ENCODE measurements at regions not wholly inside any gene's neighbourhood (a gene's known extent, or its start where the extent isn't known, plus 50 kb on each side); places are given as distances from the start of the nearest gene placed in this dataset.

- Histone ChIP-seq H3K9me3 (ENCODE audit: control insufficient read depth, low read length) (no peaks in the 10 kb centered on the region), H3K4me3 (ENCODE audit: low read length) (no peak overlapping the region), H3K4me1 (ENCODE audit: control insufficient read depth, insufficient read depth, low read length) (no peaks in the 10 kb centered on the region), H3K27me3 (ENCODE audit: control insufficient read depth, insufficient read depth) (no peaks in the 10 kb centered on the region), H3K27ac (ENCODE audit: low read length) (no peak overlapping the region)
- WGBS: 70% methylated on average over 2 of the region's 2 CpGs
- intact Hi-C loops (cut with DNase I): no loop called here
- no peak for DNase-seq
- no peak for ATAC-seq
These were observed 377.7 kb downstream of the SLC16A7 start for GRCh38 chr12:59973515-59973914.

- H3K9me3 ChIP-seq (ENCODE audit: control insufficient read depth, low read length): no peaks in the 10 kb centered on the region
- no peaks in the 10 kb centered on the region for H3K27me3 ChIP-seq (ENCODE audit: control insufficient read depth, insufficient read depth)
- intact Hi-C loops (cut with DNase I): no loop called here
- ATAC-seq (no peak), DNase-seq (no peak)
- no peak overlapping the region for H3K27ac ChIP-seq (ENCODE audit: low read length)
- no peak overlapping the region for H3K4me3 ChIP-seq (ENCODE audit: low read length)
- no peaks in the 10 kb centered on the region for H3K4me1 ChIP-seq (ENCODE audit: control insufficient read depth, insufficient read depth, low read length)
- 49% methylated on average over 4 of the region's 4 CpGs for WGBS
These were observed 381.9 kb downstream of the SLC16A7 start for GRCh38 chr12:59977779-59978178.

GRCh38 chr12:59980476-59980875 is 384.6 kb downstream of the SLC16A7 start:
- H3K9me3 ChIP-seq (ENCODE audit: control insufficient read depth, low read length): no peaks in the 10 kb centered on the region
- no peaks in the 10 kb centered on the region for H3K27me3 ChIP-seq (ENCODE audit: control insufficient read depth, insufficient read depth)
- intact Hi-C loops (cut with DNase I): no loop called here
- H3K27ac ChIP-seq (ENCODE audit: low read length): no peak overlapping the region
- ATAC-seq (no peak), DNase-seq (no peak)
- no peak overlapping the region for H3K4me3 ChIP-seq (ENCODE audit: low read length)
- H3K4me1 ChIP-seq (ENCODE audit: control insufficient read depth, insufficient read depth, low read length): no peaks in the 10 kb centered on the region
- WGBS: 73% methylated on average over 1 of the region's 1 CpG

GRCh38 chr12:59999291-59999690 is 403.5 kb downstream of the SLC16A7 start:
- intact Hi-C loops (cut with DNase I): no loop called here
- ATAC-seq (no peak), DNase-seq (no peak)
- no peaks in the 10 kb centered on the region for H3K9me3 ChIP-seq (ENCODE audit: control insufficient read depth, low read length)
- no peaks in the 10 kb centered on the region for H3K27me3 ChIP-seq (ENCODE audit: control insufficient read depth, insufficient read depth)
- H3K4me3 ChIP-seq (ENCODE audit: low read length): no peak overlapping the region
- no peak overlapping the region for H3K27ac ChIP-seq (ENCODE audit: low read length)
- WGBS: 77% methylated on average over 4 of the region's 4 CpGs
- H3K4me1 ChIP-seq (ENCODE audit: control insufficient read depth, insufficient read depth, low read length): no peaks in the 10 kb centered on the region

GRCh38 chr12:60010486-60010885 is 414.7 kb downstream of the SLC16A7 start:
- Histone ChIP-seq H3K27ac (ENCODE audit: low read length) (no peak overlapping the region), H3K4me1 (ENCODE audit: control insufficient read depth, insufficient read depth, low read length) (no peaks in the 10 kb centered on the region), H3K9me3 (ENCODE audit: control insufficient read depth, low read length) (no peaks in the 10 kb centered on the region), H3K27me3 (ENCODE audit: control insufficient read depth, insufficient read depth) (no peaks in the 10 kb centered on the region), H3K4me3 (ENCODE audit: low read length) (no peak overlapping the region)
- ATAC-seq (no peak), DNase-seq (no peak)
- intact Hi-C loops (cut with DNase I): no loop called here
- WGBS: 78% methylated on average over 1 of the region's 1 CpG

GRCh38 chr12:60012659-60013058 is 416.8 kb downstream of the SLC16A7 start:
- no peak for DNase-seq
- intact Hi-C loops (cut with DNase I): no loop called here
- ATAC-seq: no peak
- 39% methylated on average over 1 of the region's 1 CpG for WGBS
- no peaks in the 10 kb centered on the region for H3K27me3 ChIP-seq (ENCODE audit: control insufficient read depth, insufficient read depth)
- H3K4me3 ChIP-seq (ENCODE audit: low read length): no peak overlapping the region
- H3K4me1 ChIP-seq (ENCODE audit: control insufficient read depth, insufficient read depth, low read length): no peaks in the 10 kb centered on the region
- H3K27ac ChIP-seq (ENCODE audit: low read length): no peak overlapping the region
- no peaks in the 10 kb centered on the region for H3K9me3 ChIP-seq (ENCODE audit: control insufficient read depth, low read length)

- Histone ChIP-seq H3K4me1 (ENCODE audit: control insufficient read depth, insufficient read depth, low read length) (no peaks in the 10 kb centered on the region), H3K4me3 (ENCODE audit: low read length) (no peak overlapping the region), H3K27me3 (ENCODE audit: control insufficient read depth, insufficient read depth) (no peaks in the 10 kb centered on the region), H3K9me3 (ENCODE audit: control insufficient read depth, low read length) (no peaks in the 10 kb centered on the region), H3K27ac (ENCODE audit: low read length) (no peak overlapping the region)
- no peak for ATAC-seq
- intact Hi-C loops (cut with DNase I): no loop called here
- DNase-seq: no peak
These were observed 418.6 kb downstream of the SLC16A7 start for GRCh38 chr12:60014436-60014835.

- H3K9me3 ChIP-seq (ENCODE audit: control insufficient read depth, low read length): no peaks in the 10 kb centered on the region
- 66% methylated on average over 2 of the region's 2 CpGs for WGBS
These were observed 424.2 kb downstream of the SLC16A7 start for GRCh38 chr12:60020068-60020467.

GRCh38 chr12:60021235-60021634 is 425.4 kb downstream of the SLC16A7 start:
- no peak overlapping the region for H3K4me3 ChIP-seq (ENCODE audit: low read length)
- H3K27me3 ChIP-seq (ENCODE audit: control insufficient read depth, insufficient read depth): no peaks in the 10 kb centered on the region
- H3K27ac ChIP-seq (ENCODE audit: low read length): no peak overlapping the region
- H3K9me3 ChIP-seq (ENCODE audit: control insufficient read depth, low read length): no peaks in the 10 kb centered on the region
- intact Hi-C loops (cut with DNase I): no loop called here
- 90% methylated on average over 3 of the region's 3 CpGs for WGBS
- no peaks in the 10 kb centered on the region for H3K4me1 ChIP-seq (ENCODE audit: control insufficient read depth, insufficient read depth, low read length)
- no peak for ATAC-seq
- no peak for DNase-seq

More at GRCh38 chr12:60020068-60020467, 424.2 kb downstream of the SLC16A7 start:
- H3K27me3 ChIP-seq (ENCODE audit: control insufficient read depth, insufficient read depth): no peaks in the 10 kb centered on the region
- H3K27ac ChIP-seq (ENCODE audit: low read length): no peak overlapping the region
- ATAC-seq (no peak), DNase-seq (no peak)
- intact Hi-C loops (cut with DNase I): no loop called here
- no peak overlapping the region for H3K4me3 ChIP-seq (ENCODE audit: low read length)
- H3K4me1 ChIP-seq (ENCODE audit: control insufficient read depth, insufficient read depth, low read length): no peaks in the 10 kb centered on the region

GRCh38 chr12:60027266-60027665 is 431.4 kb downstream of the SLC16A7 start:
- DNase-seq (no peak), ATAC-seq (no peak)
- 81% methylated on average over 3 of the region's 3 CpGs for WGBS
- no peak overlapping the region for H3K4me3 ChIP-seq (ENCODE audit: low read length)
- H3K27ac ChIP-seq (ENCODE audit: low read length): no peak overlapping the region
- no peaks in the 10 kb centered on the region for H3K9me3 ChIP-seq (ENCODE audit: control insufficient read depth, low read length)
- H3K4me1 ChIP-seq (ENCODE audit: control insufficient read depth, insufficient read depth, low read length): no peaks in the 10 kb centered on the region
- intact Hi-C loops (cut with DNase I): no loop called here
- H3K27me3 ChIP-seq (ENCODE audit: control insufficient read depth, insufficient read depth): no peaks in the 10 kb centered on the region

GRCh38 chr12:60034147-60034546 is 438.3 kb downstream of the SLC16A7 start:
- intact Hi-C loops (cut with DNase I): no loop called here
- Histone ChIP-seq H3K4me3 (ENCODE audit: low read length) (no peak overlapping the region), H3K9me3 (ENCODE audit: control insufficient read depth, low read length) (no peaks in the 10 kb centered on the region), H3K4me1 (ENCODE audit: control insufficient read depth, insufficient read depth, low read length) (no peaks in the 10 kb centered on the region), H3K27me3 (ENCODE audit: control insufficient read depth, insufficient read depth) (no peaks in the 10 kb centered on the region), H3K27ac (ENCODE audit: low read length) (no peak overlapping the region)
- WGBS: 58% methylated on average over 1 of the region's 1 CpG
- DNase-seq: no peak
- ATAC-seq: no peak

- H3K4me1 ChIP-seq (ENCODE audit: control insufficient read depth, insufficient read depth, low read length): no peaks in the 10 kb centered on the region
- intact Hi-C loops (cut with DNase I): no loop called here
- no peak overlapping the region for H3K27ac ChIP-seq (ENCODE audit: low read length)
- no peak overlapping the region for H3K4me3 ChIP-seq (ENCODE audit: low read length)
- DNase-seq: no peak
- ATAC-seq: no peak
- H3K27me3 ChIP-seq (ENCODE audit: control insufficient read depth, insufficient read depth): no peaks in the 10 kb centered on the region
- no peaks in the 10 kb centered on the region for H3K9me3 ChIP-seq (ENCODE audit: control insufficient read depth, low read length)
These were observed 440.0 kb downstream of the SLC16A7 start for GRCh38 chr12:60035835-60036234.
